IMR-90 (cell line): ENCODE measurements at regions not wholly inside any gene's neighbourhood (a gene's known extent, or its start where the extent isn't known, plus 50 kb on each side); places are given as distances from the start of the nearest gene placed in this dataset.

Source experiments
- CEBPB ChIP-seq: IDR thresholded peaks from 2 replicates; pipeline ENCODE4 v1.6.1; 2012; ENCODE audit warnings: low read depth, low read length, improper control_type of control experiment
- MAFK ChIP-seq: IDR thresholded peaks from 2 replicates; pipeline ENCODE4 v1.6.1; 2012; ENCODE audit warnings: low read depth, low read length, improper control_type of control experiment
- MXI1 ChIP-seq: IDR thresholded peaks from 2 replicates; pipeline ENCODE4 v1.6.1; 2012; ENCODE audit warnings: low read depth, mild to moderate bottlenecking, low read length, moderate library complexity, borderline replicate concordance
- POLR2A ChIP-seq: IDR thresholded peaks from 2 replicates; pipeline ENCODE4 v1.6.1; 2012; ENCODE audit warnings: mild to moderate bottlenecking, low read depth, low read length
- RAD21 ChIP-seq: IDR thresholded peaks from 2 replicates; pipeline ENCODE4 v1.6.1; 2012; ENCODE audit warnings: low read length, improper control_type of control experiment
- RCOR1 ChIP-seq: IDR thresholded peaks from 2 replicates; pipeline ENCODE4 v1.6.1; 2012; ENCODE audit warnings: mild to moderate bottlenecking, low read length, improper control_type of control experiment; ENCODE audit not compliant: insufficient replicate concordance
- RFX5 ChIP-seq: IDR thresholded peaks from 2 replicates; pipeline ENCODE4 v1.8.0; 2012; ENCODE audit warnings: low read depth, mild to moderate bottlenecking, low read length, moderate library complexity
- TF ChIP-seq, protein P1 (sequence below): fragments of 150-350 bp; IDR thresholded peaks from 2 replicates; pipeline ENCODE4 v1.6.1; 2017; ENCODE audit warnings: mild to moderate bottlenecking, antibody characterized with exemption, low read length, low read depth
- TF ChIP-seq, protein P2 (sequence below): conservative IDR thresholded peaks from 2 replicates; pipeline ENCODE4 v1.5.1; 2012; ENCODE audit warnings: mild to moderate bottlenecking, low read depth, low read length, improper control_type of control experiment
- TF ChIP-seq, protein P3 (sequence below): fragments of 150-350 bp; IDR thresholded peaks from 2 replicates; pipeline ENCODE4 v1.6.1; 2016; ENCODE audit warnings: low read depth, mild to moderate bottlenecking, low read length, moderate library complexity, borderline replicate concordance

DNA sequence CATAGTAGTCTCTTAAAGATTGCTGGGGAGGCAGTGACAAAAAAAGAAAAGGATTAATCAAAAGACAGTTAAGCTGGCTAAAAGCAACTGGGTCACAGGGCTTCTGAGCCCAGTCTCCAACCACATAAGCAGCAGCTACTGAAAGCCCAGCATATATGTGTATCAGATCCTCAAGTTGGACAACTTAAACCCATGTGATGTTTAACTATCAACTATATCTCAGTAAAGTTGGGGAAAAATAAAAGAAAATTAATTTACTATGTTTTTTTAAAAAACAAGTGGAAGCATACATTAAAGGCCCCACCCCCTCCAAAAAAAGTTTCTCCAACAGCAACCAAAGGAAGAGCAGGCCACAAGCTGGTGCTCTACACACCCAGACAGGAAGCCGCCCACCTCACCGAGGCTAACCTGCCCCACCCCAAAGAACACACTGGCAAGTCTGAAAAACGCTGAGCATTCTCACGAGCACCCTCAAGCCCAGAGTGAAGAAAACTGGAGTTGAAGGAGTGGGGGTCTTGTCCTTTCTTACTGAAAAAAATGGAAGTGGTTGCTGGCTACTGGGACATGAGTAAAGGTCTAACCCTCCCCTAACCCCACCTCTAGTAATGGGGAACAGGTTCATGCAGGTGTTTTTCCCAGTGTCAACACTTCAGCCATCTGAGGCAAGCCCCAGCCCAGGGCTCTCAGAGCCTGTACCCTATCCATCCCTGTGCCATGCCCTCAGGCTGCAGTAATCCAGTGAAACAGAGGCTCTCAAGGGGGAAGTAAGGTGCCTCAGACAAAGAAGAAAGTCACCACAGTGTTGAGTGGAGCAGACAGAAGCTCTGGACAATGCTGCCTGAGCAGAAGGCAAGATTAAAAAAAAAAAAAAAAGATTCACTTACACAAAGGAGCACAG, 106.3 kb downstream of the GYPC start:
- TF ChIP-seq, protein P1, sequence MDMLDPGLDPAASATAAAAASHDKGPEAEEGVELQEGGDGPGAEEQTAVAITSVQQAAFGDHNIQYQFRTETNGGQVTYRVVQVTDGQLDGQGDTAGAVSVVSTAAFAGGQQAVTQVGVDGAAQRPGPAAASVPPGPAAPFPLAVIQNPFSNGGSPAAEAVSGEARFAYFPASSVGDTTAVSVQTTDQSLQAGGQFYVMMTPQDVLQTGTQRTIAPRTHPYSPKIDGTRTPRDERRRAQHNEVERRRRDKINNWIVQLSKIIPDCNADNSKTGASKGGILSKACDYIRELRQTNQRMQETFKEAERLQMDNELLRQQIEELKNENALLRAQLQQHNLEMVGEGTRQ = no peak
- TF ChIP-seq POLR2A = no peak
- TF ChIP-seq RCOR1 = no peak
- TF ChIP-seq, protein P2, sequence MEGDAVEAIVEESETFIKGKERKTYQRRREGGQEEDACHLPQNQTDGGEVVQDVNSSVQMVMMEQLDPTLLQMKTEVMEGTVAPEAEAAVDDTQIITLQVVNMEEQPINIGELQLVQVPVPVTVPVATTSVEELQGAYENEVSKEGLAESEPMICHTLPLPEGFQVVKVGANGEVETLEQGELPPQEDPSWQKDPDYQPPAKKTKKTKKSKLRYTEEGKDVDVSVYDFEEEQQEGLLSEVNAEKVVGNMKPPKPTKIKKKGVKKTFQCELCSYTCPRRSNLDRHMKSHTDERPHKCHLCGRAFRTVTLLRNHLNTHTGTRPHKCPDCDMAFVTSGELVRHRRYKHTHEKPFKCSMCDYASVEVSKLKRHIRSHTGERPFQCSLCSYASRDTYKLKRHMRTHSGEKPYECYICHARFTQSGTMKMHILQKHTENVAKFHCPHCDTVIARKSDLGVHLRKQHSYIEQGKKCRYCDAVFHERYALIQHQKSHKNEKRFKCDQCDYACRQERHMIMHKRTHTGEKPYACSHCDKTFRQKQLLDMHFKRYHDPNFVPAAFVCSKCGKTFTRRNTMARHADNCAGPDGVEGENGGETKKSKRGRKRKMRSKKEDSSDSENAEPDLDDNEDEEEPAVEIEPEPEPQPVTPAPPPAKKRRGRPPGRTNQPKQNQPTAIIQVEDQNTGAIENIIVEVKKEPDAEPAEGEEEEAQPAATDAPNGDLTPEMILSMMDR = no peak
- TF ChIP-seq CEBPB = no peak
- TF ChIP-seq, protein P3, sequence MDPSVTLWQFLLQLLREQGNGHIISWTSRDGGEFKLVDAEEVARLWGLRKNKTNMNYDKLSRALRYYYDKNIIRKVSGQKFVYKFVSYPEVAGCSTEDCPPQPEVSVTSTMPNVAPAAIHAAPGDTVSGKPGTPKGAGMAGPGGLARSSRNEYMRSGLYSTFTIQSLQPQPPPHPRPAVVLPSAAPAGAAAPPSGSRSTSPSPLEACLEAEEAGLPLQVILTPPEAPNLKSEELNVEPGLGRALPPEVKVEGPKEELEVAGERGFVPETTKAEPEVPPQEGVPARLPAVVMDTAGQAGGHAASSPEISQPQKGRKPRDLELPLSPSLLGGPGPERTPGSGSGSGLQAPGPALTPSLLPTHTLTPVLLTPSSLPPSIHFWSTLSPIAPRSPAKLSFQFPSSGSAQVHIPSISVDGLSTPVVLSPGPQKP = no peak
- no peak for TF ChIP-seq MAFK
- TF ChIP-seq RFX5 = no peak
- TF ChIP-seq MXI1 = no peak
- TF ChIP-seq RAD21 = no peak
